ENCODE measurements at regions not wholly inside any gene's neighbourhood (a gene's known extent, or its start where the extent isn't known, plus 50 kb on each side); places are given as distances from the start of the nearest gene placed in this dataset.
"Not testable (repeated sequence)": the region's sequence is repeated elsewhere in the genome, so short reads cannot be mapped to it uniquely, and the experiment has no call there.

GRCh38 chr1:146729642-146730344 is 208.3 kb upstream of the NBPF12 start:
- H4K20me1 ChIP-seq (replicated peaks; ENCODE audit: control insufficient read depth, insufficient read depth, low read length); H3K27me3 ChIP-seq (ENCODE audit: control insufficient read depth in 2 of 2, insufficient read depth in 2 of 2, low read length in 2 of 2); H3K79me2 ChIP-seq (ENCODE audit: control insufficient read depth, insufficient read depth, low read length); H3K4me3 ChIP-seq; CTCF ChIA-PET (ENCODE audit: low intra/inter-chr PET ratio); DNase-seq (ENCODE audit: extremely low read depth in 1 of 4, low spot score in 3 of 4); H3K27ac ChIP-seq (ENCODE audit: extremely low read depth, low read depth, low read length); H3K36me3 ChIP-seq (ENCODE audit: control insufficient read depth, insufficient read depth, low read length); in situ Hi-C loops (cut with MboI); intact Hi-C loops (cut with micrococcal nuclease); H3K4me1 ChIP-seq (replicated peaks in 1 of 2; ENCODE audit: control insufficient read depth in 2 of 2, insufficient read depth in 2 of 2, low read length in 2 of 2); H2AFZ ChIP-seq (ENCODE audit: low read depth, low read length); BruUV-seq (replicated peaks); POLR2A ChIA-PET; H3K9ac ChIP-seq (ENCODE audit: insufficient read depth in 1 of 2, low read depth in 2 of 2, low read length in 2 of 2); H3K9me1 ChIP-seq (ENCODE audit: control insufficient read depth, insufficient read depth, low read length); FAIRE-seq; H3K4me2 ChIP-seq (ENCODE audit: insufficient read depth, low read length); H3K9me3 ChIP-seq (replicated peaks; ENCODE audit: control insufficient read depth, insufficient read depth, low read depth, low read length): not testable (repeated sequence)
- peak; percentile 68 for ATAC-seq
- WGBS (ENCODE audit: insufficient coverage, low coverage, missing lambda C conversion rate), result 7% methylated on average over 5 of the region's 9 CpGs

DNA sequence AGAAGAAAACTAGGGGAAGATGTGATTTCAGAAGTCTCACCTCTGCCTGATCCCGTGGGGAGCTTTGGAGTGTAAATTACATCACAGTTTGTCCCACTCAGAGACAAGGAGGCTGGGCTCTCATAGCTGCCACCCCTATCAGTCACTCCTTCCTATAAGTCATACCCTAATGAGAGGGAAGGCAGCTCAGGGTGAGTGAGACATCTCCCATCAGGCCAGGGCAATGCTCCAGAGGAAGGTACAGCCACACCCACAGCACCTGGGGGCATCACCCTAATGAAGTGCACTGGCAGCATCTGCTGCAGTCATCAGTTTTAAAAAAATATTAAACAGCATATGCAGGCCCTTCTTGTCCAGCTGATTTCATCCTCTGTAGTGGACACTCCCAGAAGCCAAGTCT is 223.1 kb upstream of the NBPF12 start:
- H3K79me2 ChIP-seq (ENCODE audit: control insufficient read depth, insufficient read depth, low read length); H3K9me3 ChIP-seq (replicated peaks; ENCODE audit: control insufficient read depth, insufficient read depth, low read depth, low read length); intact Hi-C loops (cut with micrococcal nuclease); BruUV-seq (replicated peaks); H2AFZ ChIP-seq (ENCODE audit: low read depth, low read length); H3K27me3 ChIP-seq (ENCODE audit: control insufficient read depth in 2 of 2, insufficient read depth in 2 of 2, low read length in 2 of 2); H3K36me3 ChIP-seq (ENCODE audit: control insufficient read depth, insufficient read depth, low read length); in situ Hi-C loops (cut with MboI); H3K4me1 ChIP-seq (replicated peaks in 1 of 2; ENCODE audit: control insufficient read depth in 2 of 2, insufficient read depth in 2 of 2, low read length in 2 of 2); DNase-seq (ENCODE audit: extremely low read depth in 1 of 4, low spot score in 3 of 4); H3K4me3 ChIP-seq; FAIRE-seq; ATAC-seq; H4K20me1 ChIP-seq (replicated peaks; ENCODE audit: control insufficient read depth, insufficient read depth, low read length); H3K9ac ChIP-seq (ENCODE audit: insufficient read depth in 1 of 2, low read depth in 2 of 2, low read length in 2 of 2); H3K4me2 ChIP-seq (ENCODE audit: insufficient read depth, low read length); POLR2A ChIA-PET; CTCF ChIA-PET (ENCODE audit: low intra/inter-chr PET ratio); H3K27ac ChIP-seq (ENCODE audit: extremely low read depth, low read depth, low read length); H3K9me1 ChIP-seq (ENCODE audit: control insufficient read depth, insufficient read depth, low read length): not testable (repeated sequence)
- no CpG with 5 or more reads among the region's 1 CpG for WGBS (ENCODE audit: insufficient coverage, low coverage, missing lambda C conversion rate)

Data from K562 (cell line).